ENCODE measurements at regions not wholly inside any gene's neighbourhood (a gene's known extent, or its start where the extent isn't known, plus 50 kb on each side); places are given as distances from the start of the nearest gene placed in this dataset.
A peak's percentile ranks its signal among the peaks of the same experiment; 100 is the strongest.
"Not testable (repeated sequence)": the region's sequence is repeated elsewhere in the genome, so short reads cannot be mapped to it uniquely, and the experiment has no call there.

DNA sequence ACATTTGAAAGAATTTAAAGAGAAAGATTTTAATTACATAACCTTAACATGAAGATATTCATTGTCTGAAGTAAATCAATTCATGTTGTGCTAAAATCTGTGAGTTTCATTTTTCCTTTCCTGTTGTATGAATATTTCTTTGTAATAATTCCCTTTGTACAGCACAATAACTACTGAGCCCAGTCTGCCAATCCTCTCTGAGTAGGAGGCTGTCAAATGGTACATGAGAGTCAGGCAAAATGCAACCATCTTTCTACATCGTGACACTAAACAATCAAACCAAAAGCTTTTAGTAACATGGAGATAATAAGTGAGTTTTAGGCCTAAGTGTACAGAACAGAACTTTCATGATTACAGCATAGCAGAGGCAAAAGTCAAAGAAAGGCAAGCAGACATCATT is 165.5 kb downstream of the PLPPR4 start:
- H3K27ac ChIP-seq = no peak overlapping the region
- no peaks in the 10 kb centered on the region for H3K4me1 ChIP-seq
- TF ChIP-seq, protein P1, sequence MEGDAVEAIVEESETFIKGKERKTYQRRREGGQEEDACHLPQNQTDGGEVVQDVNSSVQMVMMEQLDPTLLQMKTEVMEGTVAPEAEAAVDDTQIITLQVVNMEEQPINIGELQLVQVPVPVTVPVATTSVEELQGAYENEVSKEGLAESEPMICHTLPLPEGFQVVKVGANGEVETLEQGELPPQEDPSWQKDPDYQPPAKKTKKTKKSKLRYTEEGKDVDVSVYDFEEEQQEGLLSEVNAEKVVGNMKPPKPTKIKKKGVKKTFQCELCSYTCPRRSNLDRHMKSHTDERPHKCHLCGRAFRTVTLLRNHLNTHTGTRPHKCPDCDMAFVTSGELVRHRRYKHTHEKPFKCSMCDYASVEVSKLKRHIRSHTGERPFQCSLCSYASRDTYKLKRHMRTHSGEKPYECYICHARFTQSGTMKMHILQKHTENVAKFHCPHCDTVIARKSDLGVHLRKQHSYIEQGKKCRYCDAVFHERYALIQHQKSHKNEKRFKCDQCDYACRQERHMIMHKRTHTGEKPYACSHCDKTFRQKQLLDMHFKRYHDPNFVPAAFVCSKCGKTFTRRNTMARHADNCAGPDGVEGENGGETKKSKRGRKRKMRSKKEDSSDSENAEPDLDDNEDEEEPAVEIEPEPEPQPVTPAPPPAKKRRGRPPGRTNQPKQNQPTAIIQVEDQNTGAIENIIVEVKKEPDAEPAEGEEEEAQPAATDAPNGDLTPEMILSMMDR (IDR thresholded peaks at IDR 0.05) = no peak
- intact Hi-C loops (cut with DNase I) = no loop called here
- H3K27me3 ChIP-seq (ENCODE audit: low read depth) = no peaks in the 10 kb centered on the region
- ATAC-seq = no peak
- H3K9me3 ChIP-seq = no peaks in the 10 kb centered on the region
- no peaks in the 10 kb centered on the region for H3K36me3 ChIP-seq
- DNase-seq = no peak
- H3K4me3 ChIP-seq = no peak overlapping the region

DNA sequence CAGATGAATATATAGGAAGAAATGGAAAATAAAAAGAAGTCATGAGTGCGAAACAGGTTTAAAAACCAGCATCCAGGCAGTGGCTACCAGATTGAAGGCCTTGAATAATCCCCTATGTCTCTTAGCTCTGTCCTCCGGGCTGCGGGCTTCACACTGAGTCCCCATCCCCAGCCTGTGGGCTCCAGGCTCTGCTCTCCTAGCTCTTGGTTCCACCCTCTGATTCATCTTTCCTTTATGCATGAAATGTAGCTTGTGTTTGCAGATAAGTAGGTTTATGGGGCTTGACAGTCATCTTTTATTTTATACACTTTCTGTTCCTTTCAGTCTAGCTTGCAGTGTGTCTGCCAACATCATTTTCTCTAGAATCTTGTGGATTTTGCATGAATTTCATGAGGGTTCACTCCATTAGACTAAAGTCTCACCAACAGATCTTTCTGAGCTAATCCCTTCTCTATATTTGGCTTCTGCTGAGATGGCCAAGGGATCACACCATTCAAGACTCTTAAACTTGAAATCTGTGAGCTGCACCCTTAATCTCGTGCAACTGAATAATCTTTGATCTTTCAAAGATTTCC is 174.5 kb downstream of the PLPPR4 start:
- H3K9me3 ChIP-seq = no peaks in the 10 kb centered on the region
- TF ChIP-seq, protein P1 (IDR thresholded peaks at IDR 0.05) = no peak
- no peak for DNase-seq
- no peaks in the 10 kb centered on the region for H3K36me3 ChIP-seq
- H3K4me3 ChIP-seq = no peak overlapping the region
- no peaks in the 10 kb centered on the region for H3K4me1 ChIP-seq
- intact Hi-C loops (cut with DNase I) = no loop called here
- H3K27me3 ChIP-seq (ENCODE audit: low read depth) = no peaks in the 10 kb centered on the region
- no peak for ATAC-seq
- no peak overlapping the region for H3K27ac ChIP-seq

DNA sequence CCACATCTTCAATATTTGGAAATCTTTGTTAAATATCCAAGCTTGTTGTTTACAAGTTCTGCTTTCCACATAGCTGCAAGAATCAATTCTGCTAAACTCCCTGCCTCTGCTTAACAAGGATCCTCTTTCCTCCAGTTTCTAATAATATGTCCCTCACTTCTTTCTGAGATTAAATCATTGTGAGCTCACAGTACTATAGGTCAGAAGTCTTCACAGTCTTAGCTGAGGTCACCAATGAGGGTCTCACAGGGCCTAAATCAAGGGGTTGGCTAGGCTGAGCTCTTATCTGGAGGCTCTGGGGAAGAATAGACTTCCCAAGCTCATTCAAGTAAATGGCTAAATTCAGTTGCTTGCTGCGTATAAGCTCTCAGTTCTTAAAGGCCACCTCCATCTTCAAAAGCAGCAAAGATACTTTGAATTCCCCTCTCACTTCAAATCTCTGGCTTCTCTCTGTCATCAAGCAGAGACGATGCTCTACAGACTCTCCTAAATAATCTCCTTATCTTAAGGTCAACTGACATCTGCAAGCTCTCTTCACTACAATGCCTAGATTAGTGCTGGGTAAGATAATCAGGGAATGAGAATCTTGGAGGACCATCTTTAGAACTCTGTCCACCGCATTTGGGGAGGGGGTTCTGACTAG is 175.3 kb downstream of the PLPPR4 start:
- H3K27me3 ChIP-seq (ENCODE audit: low read depth) = no peaks in the 10 kb centered on the region
- H3K9me3 ChIP-seq = no peaks in the 10 kb centered on the region
- TF ChIP-seq, protein P1 (IDR thresholded peaks at IDR 0.05) = no peak
- H3K27ac ChIP-seq = no peak overlapping the region
- no peaks in the 10 kb centered on the region for H3K4me1 ChIP-seq
- intact Hi-C loops (cut with DNase I) = no loop called here
- no peak for DNase-seq
- no peak overlapping the region for H3K4me3 ChIP-seq
- no peaks in the 10 kb centered on the region for H3K36me3 ChIP-seq
- ATAC-seq = no peak

DNA sequence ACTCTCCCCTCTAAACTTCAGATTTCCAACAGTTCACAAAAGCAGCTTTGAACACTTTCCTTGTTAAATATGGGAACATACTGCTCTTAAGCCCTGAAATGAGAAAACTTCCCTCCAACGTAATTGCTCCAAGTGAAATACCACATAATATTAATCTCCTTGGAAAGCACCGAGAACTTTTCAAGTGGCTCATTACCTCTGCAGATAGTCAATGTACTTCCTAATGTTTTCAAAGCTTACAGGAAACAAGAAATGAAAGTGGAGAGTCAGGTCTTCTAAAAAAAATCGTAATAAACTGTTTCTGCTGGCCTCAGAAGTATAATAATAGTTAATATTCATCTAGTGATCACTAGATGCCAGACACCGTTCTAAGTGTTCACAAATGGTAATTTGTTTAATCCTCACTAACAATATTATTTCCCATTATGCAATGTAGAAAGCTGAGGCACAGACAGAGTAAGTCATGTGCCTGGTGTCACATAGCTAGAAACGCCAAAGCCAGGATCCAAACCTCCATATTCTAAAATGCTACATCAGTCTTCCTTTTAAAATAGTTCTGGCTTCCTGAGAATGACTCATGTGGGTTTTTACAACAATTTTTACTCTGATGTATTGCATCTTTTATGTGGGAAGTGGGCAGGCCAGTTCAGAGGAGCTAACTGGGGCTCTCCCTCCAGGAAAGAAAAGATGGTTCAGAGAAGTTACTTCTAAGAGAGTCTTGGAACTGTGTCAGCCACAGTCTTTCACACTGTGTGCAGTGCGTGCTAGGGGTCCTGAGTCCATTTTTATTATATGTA is 177.2 kb downstream of the PLPPR4 start:
- intact Hi-C loops (cut with DNase I) = no loop called here
- H3K4me3 ChIP-seq = no peak overlapping the region
- TF ChIP-seq, protein P1 (IDR thresholded peaks at IDR 0.05) = no peak

DNA sequence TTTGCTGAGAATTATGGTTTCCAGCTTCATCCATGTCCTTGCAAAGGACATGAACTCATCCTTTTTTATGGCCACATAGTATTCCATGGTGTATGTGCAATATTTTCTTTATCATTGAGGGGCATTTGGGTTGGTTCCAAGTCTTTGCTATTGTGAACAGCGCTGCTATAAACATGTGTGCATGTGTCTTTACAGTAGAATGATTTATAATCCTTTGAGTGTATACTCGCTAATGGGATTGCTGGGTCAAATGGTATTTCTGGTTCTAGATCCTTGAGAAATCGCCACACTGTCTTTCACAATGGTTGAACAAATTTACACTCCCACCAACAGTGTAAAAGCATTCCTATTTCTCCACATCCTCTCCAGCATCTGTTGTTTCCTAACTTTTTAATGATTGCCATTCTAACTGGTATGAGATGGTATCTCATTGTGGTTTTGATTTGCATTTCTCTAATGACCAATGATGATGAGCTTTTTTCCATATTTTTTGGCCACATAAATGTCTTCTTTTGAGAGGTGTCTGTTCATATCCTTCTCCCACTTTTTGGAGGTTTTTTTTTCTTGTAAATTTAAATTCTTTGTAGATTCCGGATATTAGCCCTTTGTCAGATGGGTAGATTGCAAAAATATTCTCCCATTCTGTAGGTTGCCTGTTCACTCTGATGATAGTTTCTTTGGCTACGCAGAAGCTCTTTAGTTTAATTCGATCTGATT is 180.1 kb downstream of the PLPPR4 start:
- ATAC-seq; H3K9me3 ChIP-seq; DNase-seq; H3K4me1 ChIP-seq; H3K27ac ChIP-seq; intact Hi-C loops (cut with DNase I); H3K36me3 ChIP-seq; H3K27me3 ChIP-seq (ENCODE audit: low read depth); H3K4me3 ChIP-seq: not testable (repeated sequence)

More for the DNA sequence above, 177.2 kb downstream of the PLPPR4 start:
- DNase-seq = no peak
- Histone ChIP-seq H3K27me3 (ENCODE audit: low read depth) (no peaks in the 10 kb centered on the region), H3K4me1 (no peaks in the 10 kb centered on the region), H3K36me3 (no peaks in the 10 kb centered on the region), H3K9me3 (no peaks in the 10 kb centered on the region), H3K27ac (no peak overlapping the region)
- peak; percentile 17 to 28 for ATAC-seq
